Lower lobe of right lung (tissue), 2 donors: ENCODE measurements at regions not wholly inside any gene's neighbourhood (a gene's known extent, or its start where the extent isn't known, plus 50 kb on each side); places are given as distances from the start of the nearest gene placed in this dataset.

Source experiments
- ATAC-seq, 2 donors: fragments of 200-7000 bp; cut with Tn5 transposase; one replicate each; pipeline ENCODE4 v1.9.1; 2020 to 2022; ENCODE audit warnings: mild to moderate bottlenecking in 2 of 2, moderate library complexity in 2 of 2
- DNase-seq: peaks from one replicate; pipeline ENCODE4 v3.0.0-alpha.2; 2020
- H3K27ac ChIP-seq: fragments of 200-600 bp; one replicate; pipeline ENCODE4 v1.8.0; 2022
- H3K27me3 ChIP-seq: fragments of 200-600 bp; one replicate; pipeline ENCODE4 v1.8.0; 2022; ENCODE audit warnings: low read depth
- H3K36me3 ChIP-seq: fragments of 200-600 bp; one replicate; pipeline ENCODE4 v1.8.0; 2022; ENCODE audit warnings: mild to moderate bottlenecking
- H3K4me1 ChIP-seq: fragments of 200-600 bp; one replicate; pipeline ENCODE4 v1.8.0; 2022
- H3K4me3 ChIP-seq: fragments of 200-600 bp; one replicate; pipeline ENCODE4 v1.8.0; 2022; ENCODE audit warnings: mild to moderate bottlenecking
- H3K9me3 ChIP-seq: fragments of 200-600 bp; one replicate; pipeline ENCODE4 v1.8.0; 2022
- CTCF ChIP-seq: fragments of 200-600 bp; IDR thresholded peaks from one replicate; pipeline ENCODE4 v1.8.0; 2022; ENCODE audit warnings: antibody characterized with exemption, mild to moderate bottlenecking
- intact Hi-C: fragments of 100-400 bp; cut with DNase I; formaldehyde crosslinking; loops from one replicate; pipeline ENCODE4 v1.11.0; 2022
- donor health status: DM: no; HTN: yes; CAD: no; lungs with severe emphysema.

GRCh38 chr11:106322106-106322505, 244.6 kb downstream of the AASDHPPT start:
- DNase-seq (no peak), ATAC-seq (no peak)
- intact Hi-C loops, result no loop called here
- Histone ChIP-seq H3K4me1 (no peaks in the 10 kb centered on the region), H3K4me3 (no peak overlapping the region), H3K27me3 (no peaks in the 10 kb centered on the region), H3K27ac (no peak overlapping the region), H3K9me3 (no peaks in the 10 kb centered on the region), H3K36me3 (no peaks in the 10 kb centered on the region)
- no peak for TF ChIP-seq CTCF

GRCh38 chr11:106326087-106326486, 248.6 kb downstream of the AASDHPPT start:
- DNase-seq (no peak), ATAC-seq (no peak)
- H3K4me1 ChIP-seq, result no peaks in the 10 kb centered on the region
- no peak overlapping the region for H3K4me3 ChIP-seq
- no peaks in the 10 kb centered on the region for H3K36me3 ChIP-seq
- H3K9me3 ChIP-seq, result no peaks in the 10 kb centered on the region
- intact Hi-C loops, result no loop called here
- TF ChIP-seq CTCF, result no peak
- no peak overlapping the region for H3K27ac ChIP-seq
- H3K27me3 ChIP-seq, result no peaks in the 10 kb centered on the region

GRCh38 chr11:106327134-106327533, 249.7 kb downstream of the AASDHPPT start:
- no peaks in the 10 kb centered on the region for H3K27me3 ChIP-seq
- no peaks in the 10 kb centered on the region for H3K36me3 ChIP-seq
- ATAC-seq (no peak), DNase-seq (no peak)
- no peak for TF ChIP-seq CTCF
- H3K4me3 ChIP-seq, result no peak overlapping the region
- intact Hi-C loops, result no loop called here
- H3K27ac ChIP-seq, result no peak overlapping the region
- no peaks in the 10 kb centered on the region for H3K4me1 ChIP-seq
- H3K9me3 ChIP-seq, result no peaks in the 10 kb centered on the region

- DNase-seq, result no peak
- no peaks in the 10 kb centered on the region for H3K9me3 ChIP-seq
These were observed 250.2 kb downstream of the AASDHPPT start for GRCh38 chr11:106327637-106328036.

GRCh38 chr11:106329273-106330018, 252.0 kb downstream of the AASDHPPT start:
- intact Hi-C loops, result no loop called here

More at GRCh38 chr11:106327637-106328036, 250.2 kb downstream of the AASDHPPT start:
- Histone ChIP-seq H3K27ac (no peak overlapping the region), H3K4me1 (no peaks in the 10 kb centered on the region), H3K27me3 (no peaks in the 10 kb centered on the region), H3K4me3 (no peak overlapping the region), H3K36me3 (no peaks in the 10 kb centered on the region)
- ATAC-seq, result no peak
- intact Hi-C loops, result no loop called here
- no peak for TF ChIP-seq CTCF

More at GRCh38 chr11:106329273-106330018, 252.0 kb downstream of the AASDHPPT start:
- H3K4me1 ChIP-seq, result no peaks in the 10 kb centered on the region
- H3K27ac ChIP-seq, result no peak overlapping the region
- H3K9me3 ChIP-seq, result no peaks in the 10 kb centered on the region
- no peak overlapping the region for H3K4me3 ChIP-seq
- DNase-seq (no peak), ATAC-seq (no peak)
- TF ChIP-seq CTCF, result no peak
- H3K27me3 ChIP-seq, result no peaks in the 10 kb centered on the region
- H3K36me3 ChIP-seq, result no peaks in the 10 kb centered on the region
